HepG2 (cell line): ENCODE measurements at regions not wholly inside any gene's neighbourhood (a gene's known extent, or its start where the extent isn't known, plus 50 kb on each side); places are given as distances from the start of the nearest gene placed in this dataset.

Source experiments
- ATAC-seq: fragments of 200-7000 bp; cut with Tn5 transposase; 3 replicates; pipeline ENCODE4 v1.9.1; 2020; ENCODE audit warnings: mild to moderate bottlenecking, moderate library complexity
- BruUV-seq: library from RNA; stranded (reverse); fragments of 400-500 nt; replicated peaks from 2 replicates; lab custom pipeline; 2021; lab: Mats Ljungman, UMichigan
- CTCF ChIA-PET: fragments of 300-600 bp; formaldehyde crosslinking; extraction: SDS; loops from one replicate; lab custom pipeline; 2021; ENCODE audit warnings: low total read pairs, inconsistent platforms, low intra/inter-chr PET ratio; lab: Yijun Ruan, JAX
- POLR2A ChIA-PET: fragments of 350-600 bp; sonication (Branson Sonifier 250); formaldehyde crosslinking; loops from one replicate; lab custom pipeline; 2020; ENCODE audit warnings: antibody characterized with exemption, inconsistent platforms; lab: Yijun Ruan, JAX
- DNase-seq: peaks from one replicate; pipeline ENCODE4 v3.0.0-alpha.2; 2015; ENCODE audit warnings: low spot score
- FAIRE-seq: peaks from 3 replicates; lab custom pipeline; 2011; peaks lifted over from hg19 to GRCh38; lab: Jason Lieb, UNC
- H2AFZ ChIP-seq: one replicate; pipeline ENCODE4 v1.6.1; 2011; ENCODE audit warnings: low read length, inconsistent platforms
- H3K27ac ChIP-seq: fragments of 300-600 bp; 3 replicates; pipeline ENCODE4 v1.8.0; 2011; ENCODE audit warnings: mixed run types, mild to moderate bottlenecking, mixed read lengths, low read length, inconsistent platforms; ENCODE audit not compliant: insufficient read depth; ENCODE audit errors: extremely low read length
- H3K27me3 ChIP-seq, 2 experiments: fragments of 200-600 bp in 1 of 2; 2 replicates in 1 of 2; 3 replicates in 1 of 2; pipeline versions ENCODE4 v1.6.0 to v1.8.0; 2011; ENCODE audit warnings: low read length in 2 of 2, mild to moderate bottlenecking in 2 of 2, moderate library complexity in 2 of 2, inconsistent platforms in 1 of 2; ENCODE audit not compliant: insufficient read depth in 2 of 2, control insufficient read depth in 1 of 2
- H3K36me3 ChIP-seq, 2 experiments: fragments of 200-600 bp in 1 of 2; replicated peaks in 1 of 2; 2 replicates in 1 of 2; 3 replicates in 1 of 2; pipeline versions ENCODE4 v1.5.1 to v1.8.0; 2011; ENCODE audit warnings: low read length in 2 of 2, inconsistent platforms in 1 of 2; ENCODE audit not compliant: insufficient read depth in 2 of 2, control insufficient read depth in 1 of 2
- H3K4me1 ChIP-seq: 2 replicates; pipeline ENCODE4 v1.5.1; 2012; ENCODE audit warnings: low read length, inconsistent platforms; ENCODE audit not compliant: insufficient read depth
- H3K4me2 ChIP-seq: 2 replicates; pipeline ENCODE4 v1.6.0; 2011; ENCODE audit warnings: low read depth, low read length, inconsistent platforms
- H3K4me3 ChIP-seq, 3 experiments: fragments of 200-600 bp in 1 of 3; sonication (generic), shearing (Covaris generic) in 1 of 3; replicated peaks in 1 of 3; 2 replicates each; pipeline ENCODE4 v1.5.1; 2011 to 2016; ENCODE audit warnings: low read length in 3 of 3, inconsistent platforms in 2 of 3, low read depth in 2 of 3, mild to moderate bottlenecking in 2 of 3, control low read depth in 1 of 3, mixed read lengths in 1 of 3; ENCODE audit not compliant: insufficient read depth in 1 of 3
- H3K79me2 ChIP-seq: one replicate; pipeline ENCODE4 v1.6.1; 2011; ENCODE audit warnings: low read length, inconsistent platforms; ENCODE audit not compliant: insufficient read depth
- H3K9ac ChIP-seq: 2 replicates; pipeline ENCODE4 v1.6.0; 2011; ENCODE audit warnings: mild to moderate bottlenecking, low read depth, low read length, inconsistent platforms; ENCODE audit not compliant: insufficient read depth
- H3K9me3 ChIP-seq: 2 replicates; pipeline ENCODE4 v1.5.1; 2012; ENCODE audit warnings: mild to moderate bottlenecking, low read length
- H4K20me1 ChIP-seq: 2 replicates; pipeline ENCODE4 v1.6.0; 2011; ENCODE audit warnings: inconsistent platforms, mild to moderate bottlenecking, low read length, moderate library complexity; ENCODE audit not compliant: insufficient read depth
- CREM ChIP-seq, 2 experiments: sonication (generic) in 1 of 2; formaldehyde crosslinking in 1 of 2; IDR thresholded peaks; 2 replicates each; pipeline versions ENCODE4 v1.4.0 to v1.6.1; 2016 to 2020; ENCODE audit warnings: antibody characterized with exemption in 1 of 2, mild to moderate bottlenecking in 1 of 2, missing genetic modification reagents in 1 of 2
- GABPB1 ChIP-seq: IDR thresholded peaks from 2 replicates; pipeline ENCODE4 v1.6.1; 2016; ENCODE audit warnings: mild to moderate bottlenecking, missing genetic modification reagents, moderate library complexity, missing compliant biosample characterization
- IKZF1 ChIP-seq: fragments of 450-650 bp; IDR thresholded peaks from 2 replicates; pipeline ENCODE4 v1.7.1; 2016
- KLF6 ChIP-seq: IDR thresholded peaks from 2 replicates; pipeline ENCODE4 v1.8.0; 2016; ENCODE audit warnings: missing biosample characterization, missing genetic modification reagents
- PHB2 ChIP-seq: fragments of 450-650 bp; IDR thresholded peaks from 2 replicates; pipeline ENCODE4 v1.6.1; 2018; ENCODE audit not compliant: partially characterized antibody
- ZNF605 ChIP-seq: sonication (generic); formaldehyde crosslinking; IDR thresholded peaks from 2 replicates; pipeline ENCODE4 v1.8.0; 2022; ENCODE audit warnings: mild to moderate bottlenecking, missing genetic modification reagents
- ZNF768 ChIP-seq: sonication (generic); formaldehyde crosslinking; IDR thresholded peaks from 2 replicates; pipeline ENCODE4 v1.4.0; 2020; ENCODE audit warnings: missing genetic modification reagents
- ZNF775 ChIP-seq: sonication (generic); formaldehyde crosslinking; IDR thresholded peaks from 2 replicates; pipeline ENCODE4 v1.4.0; 2020; ENCODE audit warnings: missing genetic modification reagents, mild to moderate bottlenecking, moderate library complexity, borderline replicate concordance
- WGBS: methylation state at CpG from one replicate; pipeline ENCODE4 v1.1.6; 2017; ENCODE audit warnings: low lambda C conversion rate; 5-methylcytosine and 5-hydroxymethylcytosine counted together
- in situ Hi-C: cut with HindIII; loops from 2 replicates; pipeline ENCODE4 v1.10.0; 2017; ENCODE audit warnings: low pct_unique_long_range_greater_than_20kb; ENCODE audit not compliant: extremely low pct_ligation_motif_present
- intact Hi-C: fragments of 100-400 bp; cut with micrococcal nuclease; formaldehyde crosslinking; loops from one replicate; pipeline ENCODE4 v1.10.0; 2022; ENCODE audit not compliant: unreplicated experiment
- TF ChIP-seq, protein P1 (sequence below): sonication (generic); formaldehyde crosslinking; IDR thresholded peaks from 2 replicates; pipeline ENCODE4 v1.4.0; 2020; ENCODE audit warnings: missing genetic modification reagents, borderline replicate concordance
- TF ChIP-seq, protein P2 (sequence below): sonication (generic); formaldehyde crosslinking; IDR thresholded peaks from 2 replicates; pipeline ENCODE4 v1.5.0; 2020; ENCODE audit warnings: mild to moderate bottlenecking, missing genetic modification reagents
- TF ChIP-seq, protein P3 (sequence below): sonication (generic); formaldehyde crosslinking; IDR thresholded peaks from 2 replicates; pipeline ENCODE4 v1.5.0; 2020; ENCODE audit warnings: missing genetic modification reagents

DNA sequence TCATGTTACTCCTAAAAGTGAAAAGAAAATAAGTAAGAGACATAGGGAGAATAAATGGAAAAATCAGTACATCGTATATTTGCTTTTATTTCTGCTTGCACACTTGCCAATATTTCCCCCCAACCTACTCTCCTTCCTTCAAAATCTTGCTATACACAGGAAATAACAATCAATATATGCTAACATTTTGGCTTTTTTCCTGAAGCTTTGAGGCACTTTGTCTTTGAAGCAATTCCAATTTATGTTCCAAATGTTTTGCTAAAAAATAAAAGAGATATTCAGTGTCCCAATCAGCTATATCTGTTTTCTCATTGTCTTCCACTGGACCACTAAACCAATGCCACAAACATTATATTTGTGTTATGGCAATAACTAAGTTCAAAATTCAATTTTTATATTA lies 184.0 kb upstream of the NEGR1 start:
- no peaks in the 10 kb centered on the region for H3K79me2 ChIP-seq
- H3K9ac ChIP-seq = no peak overlapping the region
- H4K20me1 ChIP-seq = no peaks in the 10 kb centered on the region
- CTCF ChIA-PET = no interaction called here
- POLR2A ChIA-PET = no interaction called here
- no peaks in the 10 kb centered on the region for H3K36me3 ChIP-seq
- WGBS = 0% methylated on average over 1 of the region's 1 CpG
- no peaks in the 10 kb centered on the region for H3K27me3 ChIP-seq
- no peak overlapping the region for H3K4me3 ChIP-seq
- H2AFZ ChIP-seq = no peak overlapping the region
- in situ Hi-C loops = no loop called here
- TF ChIP-seq CREM (IDR thresholded peaks at IDR 0.05) = no peak
- TF ChIP-seq CREM (CRISPR knock-in tag; IDR thresholded peaks at IDR 0.05) = no peak
- no peak for TF ChIP-seq KLF6 (CRISPR knock-in tag)
- no peak overlapping the region for H3K27ac ChIP-seq
- no TSS peak for BruUV-seq
- no peaks in the 10 kb centered on the region for H3K9me3 ChIP-seq
- DNase-seq (no peak), ATAC-seq (no peak), FAIRE-seq (no peak)
- intact Hi-C loops = no loop called here
- no peak overlapping the region for H3K4me2 ChIP-seq
- H3K4me1 ChIP-seq = no peaks in the 10 kb centered on the region

DNA sequence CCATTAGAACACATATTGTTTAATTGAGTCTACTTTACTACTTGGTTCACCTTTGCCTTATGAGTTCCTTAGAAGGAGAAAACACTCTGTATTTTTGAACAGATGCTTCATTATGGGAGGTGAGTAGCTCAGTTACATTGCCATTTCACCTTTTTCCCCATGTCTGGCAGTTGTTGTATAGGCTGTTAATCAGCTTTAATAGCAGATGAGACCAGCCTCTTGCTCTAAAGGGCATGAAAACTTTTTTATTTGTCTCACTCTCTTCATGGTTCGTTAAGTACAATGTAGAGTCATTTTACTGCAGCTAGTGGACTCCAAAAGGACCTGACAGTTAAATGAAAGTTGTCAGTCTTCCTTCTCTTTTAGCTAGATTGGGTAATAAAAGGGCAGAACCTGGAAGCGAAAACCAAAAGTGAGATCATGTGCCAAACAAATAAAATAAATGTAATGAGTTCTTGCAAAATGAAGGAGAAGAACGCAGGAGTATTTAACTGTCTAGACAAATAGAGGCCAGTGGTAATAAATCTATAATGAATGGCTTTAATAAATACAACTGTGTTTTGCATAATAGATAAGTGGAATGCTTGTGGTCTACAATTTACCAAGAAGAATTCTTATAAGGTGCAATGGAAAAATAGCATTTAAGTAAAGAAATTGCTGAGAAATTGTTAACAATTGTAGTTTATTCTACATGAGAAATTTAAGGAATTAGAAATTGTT lies 180.0 kb upstream of the NEGR1 start:
- H3K36me3 ChIP-seq = no peaks in the 10 kb centered on the region
- no peaks in the 10 kb centered on the region for H3K27me3 ChIP-seq
- WGBS = 34% methylated on average over 3 of the region's 3 CpGs
- BruUV-seq = no TSS peak
- DNase-seq (no peak), FAIRE-seq (no peak), ATAC-seq (no peak)
- no peak overlapping the region for H3K4me3 ChIP-seq
- no peak overlapping the region for H3K9ac ChIP-seq
- intact Hi-C loops (no loop called here), in situ Hi-C loops (no loop called here)
- no peaks in the 10 kb centered on the region for H3K79me2 ChIP-seq
- H3K4me2 ChIP-seq = no peak overlapping the region
- CTCF ChIA-PET = no interaction called here
- H3K4me1 ChIP-seq = no peaks in the 10 kb centered on the region
- POLR2A ChIA-PET = no interaction called here
- no peaks in the 10 kb centered on the region for H3K9me3 ChIP-seq
- H3K27ac ChIP-seq = no peak overlapping the region
- H4K20me1 ChIP-seq = no peaks in the 10 kb centered on the region
- no peak overlapping the region for H2AFZ ChIP-seq
- TF ChIP-seq, protein P1, sequence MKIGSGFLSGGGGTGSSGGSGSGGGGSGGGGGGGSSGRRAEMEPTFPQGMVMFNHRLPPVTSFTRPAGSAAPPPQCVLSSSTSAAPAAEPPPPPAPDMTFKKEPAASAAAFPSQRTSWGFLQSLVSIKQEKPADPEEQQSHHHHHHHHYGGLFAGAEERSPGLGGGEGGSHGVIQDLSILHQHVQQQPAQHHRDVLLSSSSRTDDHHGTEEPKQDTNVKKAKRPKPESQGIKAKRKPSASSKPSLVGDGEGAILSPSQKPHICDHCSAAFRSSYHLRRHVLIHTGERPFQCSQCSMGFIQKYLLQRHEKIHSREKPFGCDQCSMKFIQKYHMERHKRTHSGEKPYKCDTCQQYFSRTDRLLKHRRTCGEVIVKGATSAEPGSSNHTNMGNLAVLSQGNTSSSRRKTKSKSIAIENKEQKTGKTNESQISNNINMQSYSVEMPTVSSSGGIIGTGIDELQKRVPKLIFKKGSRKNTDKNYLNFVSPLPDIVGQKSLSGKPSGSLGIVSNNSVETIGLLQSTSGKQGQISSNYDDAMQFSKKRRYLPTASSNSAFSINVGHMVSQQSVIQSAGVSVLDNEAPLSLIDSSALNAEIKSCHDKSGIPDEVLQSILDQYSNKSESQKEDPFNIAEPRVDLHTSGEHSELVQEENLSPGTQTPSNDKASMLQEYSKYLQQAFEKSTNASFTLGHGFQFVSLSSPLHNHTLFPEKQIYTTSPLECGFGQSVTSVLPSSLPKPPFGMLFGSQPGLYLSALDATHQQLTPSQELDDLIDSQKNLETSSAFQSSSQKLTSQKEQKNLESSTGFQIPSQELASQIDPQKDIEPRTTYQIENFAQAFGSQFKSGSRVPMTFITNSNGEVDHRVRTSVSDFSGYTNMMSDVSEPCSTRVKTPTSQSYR = no peak
- TF ChIP-seq ZNF768 (CRISPR knock-in tag) (no peak), GABPB1 (CRISPR knock-in tag) (no peak), PHB2 (no peak), ZNF775 (no peak), IKZF1 (no peak), ZNF605 (CRISPR knock-in tag) (no peak)
- TF ChIP-seq, protein P2, sequence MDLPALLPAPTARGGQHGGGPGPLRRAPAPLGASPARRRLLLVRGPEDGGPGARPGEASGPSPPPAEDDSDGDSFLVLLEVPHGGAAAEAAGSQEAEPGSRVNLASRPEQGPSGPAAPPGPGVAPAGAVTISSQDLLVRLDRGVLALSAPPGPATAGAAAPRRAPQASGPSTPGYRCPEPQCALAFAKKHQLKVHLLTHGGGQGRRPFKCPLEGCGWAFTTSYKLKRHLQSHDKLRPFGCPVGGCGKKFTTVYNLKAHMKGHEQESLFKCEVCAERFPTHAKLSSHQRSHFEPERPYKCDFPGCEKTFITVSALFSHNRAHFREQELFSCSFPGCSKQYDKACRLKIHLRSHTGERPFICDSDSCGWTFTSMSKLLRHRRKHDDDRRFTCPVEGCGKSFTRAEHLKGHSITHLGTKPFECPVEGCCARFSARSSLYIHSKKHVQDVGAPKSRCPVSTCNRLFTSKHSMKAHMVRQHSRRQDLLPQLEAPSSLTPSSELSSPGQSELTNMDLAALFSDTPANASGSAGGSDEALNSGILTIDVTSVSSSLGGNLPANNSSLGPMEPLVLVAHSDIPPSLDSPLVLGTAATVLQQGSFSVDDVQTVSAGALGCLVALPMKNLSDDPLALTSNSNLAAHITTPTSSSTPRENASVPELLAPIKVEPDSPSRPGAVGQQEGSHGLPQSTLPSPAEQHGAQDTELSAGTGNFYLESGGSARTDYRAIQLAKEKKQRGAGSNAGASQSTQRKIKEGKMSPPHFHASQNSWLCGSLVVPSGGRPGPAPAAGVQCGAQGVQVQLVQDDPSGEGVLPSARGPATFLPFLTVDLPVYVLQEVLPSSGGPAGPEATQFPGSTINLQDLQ (CRISPR knock-in tag) = no peak
- TF ChIP-seq, protein P3, sequence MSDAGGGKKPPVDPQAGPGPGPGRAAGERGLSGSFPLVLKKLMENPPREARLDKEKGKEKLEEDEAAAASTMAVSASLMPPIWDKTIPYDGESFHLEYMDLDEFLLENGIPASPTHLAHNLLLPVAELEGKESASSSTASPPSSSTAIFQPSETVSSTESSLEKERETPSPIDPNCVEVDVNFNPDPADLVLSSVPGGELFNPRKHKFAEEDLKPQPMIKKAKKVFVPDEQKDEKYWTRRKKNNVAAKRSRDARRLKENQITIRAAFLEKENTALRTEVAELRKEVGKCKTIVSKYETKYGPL (CRISPR knock-in tag) = no peak
